ENCODE measurements at regions not wholly inside any gene's neighbourhood (a gene's known extent, or its start where the extent isn't known, plus 50 kb on each side); places are given as distances from the start of the nearest gene placed in this dataset.

GRCh38 chr10:61301575-61301974 lies 151.6 kb downstream of the TMEM26 start:
- no peak overlapping the region for H3K27ac Mint-ChIP-seq
- no peaks in the 10 kb centered on the region for H3K4me1 Mint-ChIP-seq
- H3K27me3 Mint-ChIP-seq (ENCODE audit: low read depth): no peaks in the 10 kb centered on the region
- H3K9me3 Mint-ChIP-seq: peaks cover 21% of the 10 kb centered on the region
- POLR2A ChIA-PET: no interaction called here
- ATAC-seq (no peak), DNase-seq (ENCODE audit: low spot score) (no peak)
- peaks cover 11% of the 10 kb centered on the region for H3K36me3 Mint-ChIP-seq
- CTCF ChIA-PET: no interaction called here
- no peak overlapping the region for H3K4me3 Mint-ChIP-seq
- no peak for TF ChIP-seq PREB (CRISPR knock-in tag; IDR thresholded peaks at IDR 0.05; ENCODE audit: borderline replicate concordance)
- TF ChIP-seq GTF2I (CRISPR knock-in tag; conservative IDR thresholded peaks at IDR 0.05): no peak
- TF ChIP-seq ZNF263 (CRISPR knock-in tag; IDR thresholded peaks at IDR 0.05; ENCODE audit: low read depth): no peak
- no peak for TF ChIP-seq SP1 (CRISPR knock-in tag; conservative IDR thresholded peaks at IDR 0.05)
- TF ChIP-seq ZNF281 (CRISPR knock-in tag; IDR thresholded peaks at IDR 0.05): no peak
- TF ChIP-seq AFF4 (CRISPR knock-in tag; IDR thresholded peaks at IDR 0.05; ENCODE audit: borderline replicate concordance): no peak
- TF ChIP-seq CTCF (IDR thresholded peaks at IDR 0.05): no peak
- no peak for TF ChIP-seq ZSCAN18 (CRISPR knock-in tag; IDR thresholded peaks at IDR 0.05)
- TF ChIP-seq SOX15 (CRISPR knock-in tag; IDR thresholded peaks at IDR 0.05): no peak
- no peak for TF ChIP-seq ZNF138 (CRISPR knock-in tag; conservative IDR thresholded peaks at IDR 0.05)
- TF ChIP-seq ZNF425 (CRISPR knock-in tag; conservative IDR thresholded peaks at IDR 0.05): no peak
- no peak for TF ChIP-seq HMGA2 (CRISPR knock-in tag; IDR thresholded peaks at IDR 0.05)
- no peak for TF ChIP-seq CBFB (CRISPR knock-in tag; IDR thresholded peaks at IDR 0.05; ENCODE audit: low read depth)
- TF ChIP-seq MLX (CRISPR knock-in tag; IDR thresholded peaks at IDR 0.05): no peak
- no peak for TF ChIP-seq TP53 (CRISPR knock-in tag; IDR thresholded peaks at IDR 0.05)
- TF ChIP-seq SMAD4 (CRISPR knock-in tag; IDR thresholded peaks at IDR 0.05): no peak
- no peak for TF ChIP-seq FOXP4 (CRISPR knock-in tag; IDR thresholded peaks at IDR 0.05)
- TF ChIP-seq NR1H2 (CRISPR knock-in tag; IDR thresholded peaks at IDR 0.05): no peak
